HepG2 (cell line): ENCODE measurements at regions not wholly inside any gene's neighbourhood (a gene's known extent, or its start where the extent isn't known, plus 50 kb on each side); places are given as distances from the start of the nearest gene placed in this dataset.

Experiments used
- EEA1 ChIP-seq: sonication (generic); formaldehyde crosslinking; IDR thresholded peaks from 2 replicates; pipeline ENCODE4 v1.5.1; 2020; ENCODE audit warnings: mild to moderate bottlenecking, missing genetic modification reagents, borderline replicate concordance
- EED ChIP-seq: sonication (generic); formaldehyde crosslinking; IDR thresholded peaks from 2 replicates; pipeline ENCODE4 v1.5.0; 2020; ENCODE audit warnings: mild to moderate bottlenecking, missing genetic modification reagents
- ELF4 ChIP-seq: sonication (generic); formaldehyde crosslinking; IDR thresholded peaks from 2 replicates; pipeline ENCODE4 v1.5.0; 2020; ENCODE audit warnings: missing genetic modification reagents, mild to moderate bottlenecking, moderate library complexity, borderline replicate concordance
- HDAC1 ChIP-seq: sonication (generic); formaldehyde crosslinking; IDR thresholded peaks from 2 replicates; pipeline ENCODE4 v1.5.1; 2020; ENCODE audit warnings: mild to moderate bottlenecking, missing genetic modification reagents
- MEIS2 ChIP-seq: sonication (generic); formaldehyde crosslinking; IDR thresholded peaks from 2 replicates; pipeline ENCODE4 v1.9.0; 2021; ENCODE audit warnings: mild to moderate bottlenecking, missing genetic modification reagents
- MXD4 ChIP-seq: IDR thresholded peaks from 2 replicates; pipeline ENCODE4 v1.6.1; 2016; ENCODE audit warnings: mild to moderate bottlenecking, missing biosample characterization, missing genetic modification reagents
- NR1H2 ChIP-seq: sonication (generic); formaldehyde crosslinking; IDR thresholded peaks from 2 replicates; pipeline ENCODE4 v1.8.1; 2022; ENCODE audit warnings: low read depth, missing genetic modification reagents, borderline replicate concordance
- POGZ ChIP-seq: sonication (generic); formaldehyde crosslinking; IDR thresholded peaks from 2 replicates; pipeline ENCODE4 v1.4.0; 2020; ENCODE audit warnings: mild to moderate bottlenecking, missing genetic modification reagents
- RBM22 ChIP-seq: fragments of 200-400 bp; formaldehyde crosslinking; optimal IDR thresholded peaks from 2 replicates; pipeline ENCODE3; 2017; ENCODE audit warnings: mild to moderate bottlenecking, low read length, moderate library complexity
- TBX2 ChIP-seq: sonication (generic); formaldehyde crosslinking; IDR thresholded peaks from 2 replicates; pipeline ENCODE4 v1.5.0; 2020; ENCODE audit warnings: missing genetic modification reagents, mild to moderate bottlenecking, borderline replicate concordance
- THAP8 ChIP-seq: sonication (generic); formaldehyde crosslinking; IDR thresholded peaks from 2 replicates; pipeline ENCODE4 v1.5.1; 2020; ENCODE audit warnings: missing genetic modification reagents, mild to moderate bottlenecking, borderline replicate concordance
- USF2 ChIP-seq, 2 experiments: sonication (generic) in 1 of 2; formaldehyde crosslinking in 1 of 2; IDR thresholded peaks; 2 replicates each; pipeline versions ENCODE4 v1.5.1 to v1.6.1; 2011 to 2020; ENCODE audit warnings: borderline replicate concordance in 1 of 2, low read depth in 1 of 2, low read length in 1 of 2, mild to moderate bottlenecking in 1 of 2, missing genetic modification reagents in 1 of 2, moderate library complexity in 1 of 2
- ZNF10 ChIP-seq: sonication (generic); formaldehyde crosslinking; IDR thresholded peaks from 2 replicates; pipeline ENCODE4 v1.4.0; 2020; ENCODE audit warnings: mild to moderate bottlenecking, low read depth, missing genetic modification reagents, borderline replicate concordance
- ZNF331 ChIP-seq: sonication (generic); formaldehyde crosslinking; IDR thresholded peaks from 2 replicates; pipeline ENCODE4 v1.4.0; 2020; ENCODE audit warnings: missing genetic modification reagents
- ZNF34 ChIP-seq: sonication (generic); formaldehyde crosslinking; IDR thresholded peaks from 2 replicates; pipeline ENCODE4 v1.4.0; 2020; ENCODE audit warnings: mild to moderate bottlenecking, missing genetic modification reagents, borderline replicate concordance
- ZNF556 ChIP-seq: sonication (generic); formaldehyde crosslinking; IDR thresholded peaks from 2 replicates; pipeline ENCODE4 v1.4.0; 2020; ENCODE audit warnings: mild to moderate bottlenecking, missing genetic modification reagents, borderline replicate concordance
- ZNF569 ChIP-seq: sonication (generic); formaldehyde crosslinking; IDR thresholded peaks from 2 replicates; pipeline ENCODE4 v1.5.0; 2020; ENCODE audit warnings: mild to moderate bottlenecking, missing genetic modification reagents, moderate library complexity, borderline replicate concordance
- ZNF766 ChIP-seq: sonication (generic); formaldehyde crosslinking; IDR thresholded peaks from 2 replicates; pipeline ENCODE4 v1.5.0; 2020; ENCODE audit warnings: missing genetic modification reagents, borderline replicate concordance
- ZNF788 ChIP-seq: sonication (generic); formaldehyde crosslinking; IDR thresholded peaks from 2 replicates; pipeline ENCODE4 v1.5.0; 2020; ENCODE audit warnings: mild to moderate bottlenecking, missing genetic modification reagents, borderline replicate concordance
- TF ChIP-seq, protein P1 (sequence below): sonication (generic); formaldehyde crosslinking; conservative IDR thresholded peaks from 2 replicates; pipeline ENCODE4 v1.8.0; 2022; ENCODE audit warnings: low read depth, missing genetic modification reagents
- TF ChIP-seq, protein P2 (sequence below): sonication (generic); formaldehyde crosslinking; IDR thresholded peaks from 2 replicates; pipeline ENCODE4 v1.9.0; 2021; ENCODE audit warnings: missing genetic modification reagents, borderline replicate concordance

- TF ChIP-seq, protein P1, sequence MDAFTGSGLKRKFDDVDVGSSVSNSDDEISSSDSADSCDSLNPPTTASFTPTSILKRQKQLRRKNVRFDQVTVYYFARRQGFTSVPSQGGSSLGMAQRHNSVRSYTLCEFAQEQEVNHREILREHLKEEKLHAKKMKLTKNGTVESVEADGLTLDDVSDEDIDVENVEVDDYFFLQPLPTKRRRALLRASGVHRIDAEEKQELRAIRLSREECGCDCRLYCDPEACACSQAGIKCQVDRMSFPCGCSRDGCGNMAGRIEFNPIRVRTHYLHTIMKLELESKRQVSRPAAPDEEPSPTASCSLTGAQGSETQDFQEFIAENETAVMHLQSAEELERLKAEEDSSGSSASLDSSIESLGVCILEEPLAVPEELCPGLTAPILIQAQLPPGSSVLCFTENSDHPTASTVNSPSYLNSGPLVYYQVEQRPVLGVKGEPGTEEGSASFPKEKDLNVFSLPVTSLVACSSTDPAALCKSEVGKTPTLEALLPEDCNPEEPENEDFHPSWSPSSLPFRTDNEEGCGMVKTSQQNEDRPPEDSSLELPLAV (CRISPR knock-in tag): no peak
- TF ChIP-seq USF2 (IDR thresholded peaks at IDR 0.05; ENCODE audit: low read depth, low read length) (no peak), USF2 (CRISPR knock-in tag; IDR thresholded peaks at IDR 0.05; ENCODE audit: borderline replicate concordance) (0 out of 2 replicates have a peak, but pooled peaks have one; percentile 36), THAP8 (CRISPR knock-in tag) (no peak), POGZ (CRISPR knock-in tag) (no peak), RBM22 (no peak), MEIS2 (CRISPR knock-in tag) (no peak), ZNF569 (CRISPR knock-in tag) (no peak), ZNF10 (no peak), NR1H2 (CRISPR knock-in tag) (no peak), ELF4 (0 out of 2 replicates have a peak, but pooled peaks have one; percentile 55), EEA1 (no peak), TBX2 (peak; percentile 62), ZNF766 (CRISPR knock-in tag) (no peak), HDAC1 (peak; percentile 33), EED (CRISPR knock-in tag) (0 out of 2 replicates have a peak, but pooled peaks have one; percentile 73), ZNF34 (CRISPR knock-in tag) (no peak), ZNF788 (CRISPR knock-in tag) (peak; percentile 41; the same call in 1 of the 2 replicates), ZNF556 (CRISPR knock-in tag) (no peak), ZNF331 (peak; percentile 23; the same call in 1 of the 2 replicates), MXD4 (CRISPR knock-in tag) (no peak)
- TF ChIP-seq, protein P2, sequence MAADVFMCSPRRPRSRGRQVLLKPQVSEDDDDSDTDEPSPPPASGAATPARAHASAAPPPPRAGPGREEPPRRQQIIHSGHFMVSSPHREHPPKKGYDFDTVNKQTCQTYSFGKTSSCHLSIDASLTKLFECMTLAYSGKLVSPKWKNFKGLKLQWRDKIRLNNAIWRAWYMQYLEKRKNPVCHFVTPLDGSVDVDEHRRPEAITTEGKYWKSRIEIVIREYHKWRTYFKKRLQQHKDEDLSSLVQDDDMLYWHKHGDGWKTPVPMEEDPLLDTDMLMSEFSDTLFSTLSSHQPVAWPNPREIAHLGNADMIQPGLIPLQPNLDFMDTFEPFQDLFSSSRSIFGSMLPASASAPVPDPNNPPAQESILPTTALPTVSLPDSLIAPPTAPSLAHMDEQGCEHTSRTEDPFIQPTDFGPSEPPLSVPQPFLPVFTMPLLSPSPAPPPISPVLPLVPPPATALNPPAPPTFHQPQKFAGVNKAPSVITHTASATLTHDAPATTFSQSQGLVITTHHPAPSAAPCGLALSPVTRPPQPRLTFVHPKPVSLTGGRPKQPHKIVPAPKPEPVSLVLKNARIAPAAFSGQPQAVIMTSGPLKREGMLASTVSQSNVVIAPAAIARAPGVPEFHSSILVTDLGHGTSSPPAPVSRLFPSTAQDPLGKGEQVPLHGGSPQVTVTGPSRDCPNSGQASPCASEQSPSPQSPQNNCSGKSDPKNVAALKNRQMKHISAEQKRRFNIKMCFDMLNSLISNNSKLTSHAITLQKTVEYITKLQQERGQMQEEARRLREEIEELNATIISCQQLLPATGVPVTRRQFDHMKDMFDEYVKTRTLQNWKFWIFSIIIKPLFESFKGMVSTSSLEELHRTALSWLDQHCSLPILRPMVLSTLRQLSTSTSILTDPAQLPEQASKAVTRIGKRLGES (CRISPR knock-in tag): no peak
Observed at GRCh38 chr20:53879048-53879684, 191.2 kb downstream of the BCAS1 start (continued).
